ENCODE measurements at regions not wholly inside any gene's neighbourhood (a gene's known extent, or its start where the extent isn't known, plus 50 kb on each side); places are given as distances from the start of the nearest gene placed in this dataset.

DNA sequence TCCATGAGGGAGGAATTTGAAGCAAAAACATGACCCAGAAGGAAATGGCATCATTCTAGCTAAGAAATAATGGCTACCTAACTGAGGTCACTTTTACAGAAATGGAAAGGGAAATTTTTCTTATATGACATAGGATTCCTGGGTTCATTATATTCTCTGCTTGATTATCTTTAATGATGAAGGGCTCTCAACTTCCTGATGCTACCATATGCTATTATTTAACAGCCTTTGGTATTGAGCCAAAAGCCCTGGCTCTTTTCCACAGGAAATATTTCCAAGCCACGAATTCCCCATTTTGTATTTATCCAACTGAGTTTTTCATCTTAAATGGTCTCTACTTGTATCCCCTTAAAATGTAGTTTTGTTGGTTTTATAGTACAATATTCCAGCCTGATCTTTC is 63.2 kb upstream of the NPAS2 start:
- no peak for TF ChIP-seq ELF4 (IDR thresholded peaks at IDR 0.05)
- TF ChIP-seq TARDBP (IDR thresholded peaks at IDR 0.05): no peak
- no peak for TF ChIP-seq FOXM1 (IDR thresholded peaks at IDR 0.05; ENCODE audit: borderline replicate concordance)
- TF ChIP-seq SP1 (IDR thresholded peaks at IDR 0.05): no peak
